Testis (tissue), 2 donors: ENCODE measurements at regions not wholly inside any gene's neighbourhood (a gene's known extent, or its start where the extent isn't known, plus 50 kb on each side); places are given as distances from the start of the nearest gene placed in this dataset.

Source experiments
- POLR2A ChIP-seq: fragments of 450-650 bp; IDR thresholded peaks from one replicate; pipeline ENCODE4 v1.6.1; 2017; ENCODE audit warnings: antibody characterized with exemption, mild to moderate bottlenecking, moderate library complexity
- TF ChIP-seq, protein P1 (sequence below), 3 experiments: fragments of 450-650 bp in 2 of 3; fragments of 200-600 bp in 1 of 3; sonication (generic) in 1 of 3; IDR thresholded peaks; one replicate each; pipeline ENCODE4 v1.5.1; 2016 to 2019; ENCODE audit warnings: antibody characterized with exemption in 3 of 3, mild to moderate bottlenecking in 2 of 3, moderate library complexity in 1 of 3

DNA sequence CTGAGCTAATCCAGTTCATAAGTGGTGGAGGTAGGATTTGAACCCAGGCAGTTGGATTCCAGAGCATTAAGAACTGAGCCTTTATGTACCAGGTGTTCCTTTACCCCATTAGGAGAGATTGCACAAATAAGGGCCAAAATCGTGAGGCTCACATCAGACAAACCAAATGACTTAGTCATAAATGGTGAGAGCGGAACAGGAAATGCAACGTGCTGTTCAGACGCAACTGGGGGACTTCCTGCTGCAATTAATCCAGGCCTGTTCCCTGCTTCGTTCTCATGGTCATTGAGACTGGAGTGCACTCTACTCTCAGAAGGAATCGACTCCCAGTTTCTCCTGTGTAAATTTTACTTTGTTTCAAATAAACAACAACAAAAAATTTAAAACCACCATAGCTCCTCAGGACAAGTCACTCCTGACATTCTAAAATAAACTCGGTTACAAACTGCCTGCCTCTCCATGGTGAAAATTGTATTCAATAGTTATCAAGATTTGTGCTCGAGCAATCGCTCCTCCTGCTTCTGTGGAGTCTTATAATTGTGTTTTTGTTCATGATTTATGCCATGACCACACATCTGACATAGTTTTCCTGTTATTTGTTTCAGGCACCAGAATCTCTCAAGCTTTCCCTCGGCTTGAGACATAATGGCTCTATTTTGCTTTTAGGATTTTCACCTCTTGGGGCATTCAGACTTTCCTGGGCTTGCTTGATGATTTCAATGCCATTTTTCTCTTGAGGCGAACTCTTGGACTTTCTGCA is 115.3 kb upstream of the BMPER start:
- TF ChIP-seq POLR2A = no peak
- TF ChIP-seq, protein P1, sequence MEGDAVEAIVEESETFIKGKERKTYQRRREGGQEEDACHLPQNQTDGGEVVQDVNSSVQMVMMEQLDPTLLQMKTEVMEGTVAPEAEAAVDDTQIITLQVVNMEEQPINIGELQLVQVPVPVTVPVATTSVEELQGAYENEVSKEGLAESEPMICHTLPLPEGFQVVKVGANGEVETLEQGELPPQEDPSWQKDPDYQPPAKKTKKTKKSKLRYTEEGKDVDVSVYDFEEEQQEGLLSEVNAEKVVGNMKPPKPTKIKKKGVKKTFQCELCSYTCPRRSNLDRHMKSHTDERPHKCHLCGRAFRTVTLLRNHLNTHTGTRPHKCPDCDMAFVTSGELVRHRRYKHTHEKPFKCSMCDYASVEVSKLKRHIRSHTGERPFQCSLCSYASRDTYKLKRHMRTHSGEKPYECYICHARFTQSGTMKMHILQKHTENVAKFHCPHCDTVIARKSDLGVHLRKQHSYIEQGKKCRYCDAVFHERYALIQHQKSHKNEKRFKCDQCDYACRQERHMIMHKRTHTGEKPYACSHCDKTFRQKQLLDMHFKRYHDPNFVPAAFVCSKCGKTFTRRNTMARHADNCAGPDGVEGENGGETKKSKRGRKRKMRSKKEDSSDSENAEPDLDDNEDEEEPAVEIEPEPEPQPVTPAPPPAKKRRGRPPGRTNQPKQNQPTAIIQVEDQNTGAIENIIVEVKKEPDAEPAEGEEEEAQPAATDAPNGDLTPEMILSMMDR (IDR thresholded peaks at IDR 0.05) = no peak
